ENCODE measurements at regions not wholly inside any gene's neighbourhood (a gene's known extent, or its start where the extent isn't known, plus 50 kb on each side); places are given as distances from the start of the nearest gene placed in this dataset.

DNA sequence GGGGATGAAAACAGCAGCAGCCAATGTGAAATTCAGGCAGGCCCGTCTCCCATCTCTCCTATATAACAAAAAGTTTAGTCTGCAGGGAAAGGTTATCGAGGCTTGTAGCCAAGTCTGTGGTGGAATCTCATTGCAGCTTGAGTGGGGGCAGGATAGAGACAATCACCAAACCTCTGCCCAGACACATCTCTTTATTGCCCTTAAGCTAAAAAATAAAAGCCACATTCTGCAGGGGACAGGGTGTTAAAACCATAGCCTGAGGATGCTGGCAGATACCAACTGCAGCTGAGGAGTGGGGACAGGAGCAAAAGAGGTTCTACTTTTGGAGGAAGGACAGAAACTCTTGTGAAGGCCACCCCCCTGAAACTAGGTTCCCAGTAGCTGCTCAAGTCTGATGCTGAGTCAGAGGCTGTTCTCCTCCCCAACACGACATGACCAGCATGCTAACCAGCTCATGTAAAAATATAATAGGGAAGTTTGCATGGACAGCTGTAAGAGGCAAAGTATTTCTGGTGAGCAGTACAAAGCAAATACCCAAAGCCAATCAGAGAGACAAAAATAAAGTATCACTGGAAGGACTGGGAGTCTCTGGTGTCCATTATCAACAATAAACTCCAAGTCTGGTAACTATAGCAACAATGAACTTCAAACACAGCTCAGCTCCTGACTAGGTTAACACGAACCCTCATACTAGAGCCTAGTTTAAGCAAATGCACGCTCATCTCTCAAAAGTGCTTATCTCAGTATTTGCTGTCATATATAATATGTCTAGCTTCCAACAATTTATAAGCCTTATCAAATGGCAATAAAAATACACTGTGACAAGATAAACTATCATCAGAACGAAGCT is 362.2 kb upstream of the SLCO3A1 start:
- H3K9me3 ChIP-seq (ENCODE audit: control insufficient read depth, low read depth, low read length): no peaks in the 10 kb centered on the region
- peaks cover 13% of the 10 kb centered on the region for H3K4me1 ChIP-seq (ENCODE audit: control insufficient read depth, extremely low read depth, insufficient read depth, low read length)
- no peak overlapping the region for H3K4me3 ChIP-seq (ENCODE audit: control insufficient read depth in 2 of 3, extremely low read depth in 1 of 3, insufficient read depth in 2 of 3, low read depth in 1 of 3, low read length in 3 of 3)
- DNase-seq (ENCODE audit: low read depth, low spot score): peak; percentile 67
- H3K4me2 ChIP-seq (ENCODE audit: control insufficient read depth, extremely low read depth, insufficient read depth, low read depth, low read length): peak overlapping the region; percentile 18
- peak overlapping the region; percentile 38 for H2AFZ ChIP-seq (ENCODE audit: control insufficient read depth, low read length)
- no peaks in the 10 kb centered on the region for H3K36me3 ChIP-seq (ENCODE audit: control insufficient read depth in 2 of 2, extremely low read depth in 1 of 2, insufficient read depth in 2 of 2, low read length in 2 of 2)
- no peaks in the 10 kb centered on the region for H4K20me1 ChIP-seq (ENCODE audit: control insufficient read depth, extremely low read depth, insufficient read depth, low read length)
- H3K79me2 ChIP-seq (ENCODE audit: control insufficient read depth, insufficient read depth, low read length): no peaks in the 10 kb centered on the region
- no peaks in the 10 kb centered on the region for H3K27me3 ChIP-seq (ENCODE audit: control insufficient read depth, extremely low read depth, insufficient read depth, low read length)
- TF ChIP-seq, protein P1, sequence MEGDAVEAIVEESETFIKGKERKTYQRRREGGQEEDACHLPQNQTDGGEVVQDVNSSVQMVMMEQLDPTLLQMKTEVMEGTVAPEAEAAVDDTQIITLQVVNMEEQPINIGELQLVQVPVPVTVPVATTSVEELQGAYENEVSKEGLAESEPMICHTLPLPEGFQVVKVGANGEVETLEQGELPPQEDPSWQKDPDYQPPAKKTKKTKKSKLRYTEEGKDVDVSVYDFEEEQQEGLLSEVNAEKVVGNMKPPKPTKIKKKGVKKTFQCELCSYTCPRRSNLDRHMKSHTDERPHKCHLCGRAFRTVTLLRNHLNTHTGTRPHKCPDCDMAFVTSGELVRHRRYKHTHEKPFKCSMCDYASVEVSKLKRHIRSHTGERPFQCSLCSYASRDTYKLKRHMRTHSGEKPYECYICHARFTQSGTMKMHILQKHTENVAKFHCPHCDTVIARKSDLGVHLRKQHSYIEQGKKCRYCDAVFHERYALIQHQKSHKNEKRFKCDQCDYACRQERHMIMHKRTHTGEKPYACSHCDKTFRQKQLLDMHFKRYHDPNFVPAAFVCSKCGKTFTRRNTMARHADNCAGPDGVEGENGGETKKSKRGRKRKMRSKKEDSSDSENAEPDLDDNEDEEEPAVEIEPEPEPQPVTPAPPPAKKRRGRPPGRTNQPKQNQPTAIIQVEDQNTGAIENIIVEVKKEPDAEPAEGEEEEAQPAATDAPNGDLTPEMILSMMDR (optimal IDR thresholded peaks at IDR 0.05 in 1 of 3, IDR thresholded peaks at IDR 0.05 in 1 of 3, conservative IDR thresholded peaks at IDR 0.05 in 1 of 3; ENCODE audit: extremely low read depth in 1 of 3, insufficient read depth in 2 of 3, low read length in 3 of 3): no peak
- TF ChIP-seq EZH2 (IDR thresholded peaks at IDR 0.05; ENCODE audit: low read length): no peak
- peak; percentile 97 for FAIRE-seq
- H3K27ac ChIP-seq (ENCODE audit: control insufficient read depth, insufficient read depth, low read length): peak overlapping the region; percentile 47
- H3K9me1 ChIP-seq (ENCODE audit: control insufficient read depth, extremely low read depth, insufficient read depth, low read length): no peaks in the 10 kb centered on the region
- no peak overlapping the region for H3K9ac ChIP-seq (ENCODE audit: control insufficient read depth, extremely low read depth, insufficient read depth, low read length)
- dilution Hi-C loops (cut with MboI; ENCODE audit: extremely low pct_ligation_motif_present, low sequenced_read_pairs): no loop called here

DNA sequence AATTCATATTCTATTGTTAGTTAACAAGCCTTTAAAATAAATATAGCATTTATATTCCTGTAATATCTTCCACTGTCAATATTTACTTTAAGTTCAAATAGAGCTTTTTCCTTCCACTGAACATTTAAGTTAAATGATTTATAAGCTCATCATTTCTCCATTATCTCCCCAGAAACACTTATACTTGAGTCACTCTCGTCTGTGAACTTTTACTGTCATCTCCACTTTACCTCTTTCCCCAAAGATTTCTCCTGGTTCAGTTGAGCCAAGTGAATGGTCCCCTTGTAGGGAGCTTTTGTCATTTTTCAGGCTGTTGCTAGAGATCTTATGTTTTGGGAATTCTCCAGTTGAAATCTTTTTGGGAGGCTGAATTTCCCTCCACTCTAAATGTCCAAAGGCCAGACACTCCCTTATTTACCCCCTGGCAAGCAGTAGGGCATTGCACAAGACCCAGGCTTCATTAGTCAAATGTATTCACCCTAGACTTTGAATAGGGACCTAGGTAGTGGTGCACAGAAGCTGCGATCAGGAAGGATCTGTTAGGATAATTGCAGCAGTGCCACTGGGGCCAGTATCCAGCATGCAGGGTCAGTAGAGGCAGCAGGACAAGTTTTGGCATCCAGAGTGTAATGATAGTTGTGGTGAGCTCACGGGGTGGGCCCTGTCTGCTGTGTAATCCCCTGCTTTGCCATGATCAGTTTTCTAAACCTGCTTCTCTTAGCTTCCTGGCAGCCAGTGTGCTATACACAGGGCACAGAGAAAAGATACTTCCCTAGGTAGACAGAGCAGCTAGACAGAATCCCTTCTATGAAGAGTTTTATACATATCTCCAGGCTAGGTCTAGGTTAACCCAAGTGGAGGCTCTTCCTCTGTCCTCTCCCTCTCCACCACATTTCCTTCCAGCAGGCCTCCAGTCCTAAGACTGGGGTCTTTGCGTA is 356.5 kb upstream of the SLCO3A1 start:
- FAIRE-seq (no peak), DNase-seq (ENCODE audit: low read depth, low spot score) (no peak)
- Histone ChIP-seq H3K4me2 (ENCODE audit: control insufficient read depth, extremely low read depth, insufficient read depth, low read depth, low read length) (no peak overlapping the region), H2AFZ (ENCODE audit: control insufficient read depth, low read length) (no peak overlapping the region), H3K27me3 (ENCODE audit: control insufficient read depth, extremely low read depth, insufficient read depth, low read length) (no peaks in the 10 kb centered on the region), H3K79me2 (ENCODE audit: control insufficient read depth, insufficient read depth, low read length) (no peaks in the 10 kb centered on the region), H3K9me3 (ENCODE audit: control insufficient read depth, low read depth, low read length) (no peaks in the 10 kb centered on the region), H3K4me1 (ENCODE audit: control insufficient read depth, extremely low read depth, insufficient read depth, low read length) (no peaks in the 10 kb centered on the region), H3K27ac (ENCODE audit: control insufficient read depth, insufficient read depth, low read length) (no peak overlapping the region), H3K9me1 (ENCODE audit: control insufficient read depth, extremely low read depth, insufficient read depth, low read length) (no peaks in the 10 kb centered on the region), H3K36me3 (ENCODE audit: control insufficient read depth in 2 of 2, extremely low read depth in 1 of 2, insufficient read depth in 2 of 2, low read length in 2 of 2) (no peaks in the 10 kb centered on the region), H3K4me3 (ENCODE audit: control insufficient read depth in 2 of 3, extremely low read depth in 1 of 3, insufficient read depth in 2 of 3, low read depth in 1 of 3, low read length in 3 of 3) (no peak overlapping the region), H3K9ac (ENCODE audit: control insufficient read depth, extremely low read depth, insufficient read depth, low read length) (no peak overlapping the region), H4K20me1 (ENCODE audit: control insufficient read depth, extremely low read depth, insufficient read depth, low read length) (no peaks in the 10 kb centered on the region)
- TF ChIP-seq, protein P1 (optimal IDR thresholded peaks at IDR 0.05 in 1 of 3, IDR thresholded peaks at IDR 0.05 in 1 of 3, conservative IDR thresholded peaks at IDR 0.05 in 1 of 3; ENCODE audit: extremely low read depth in 1 of 3, insufficient read depth in 2 of 3, low read length in 3 of 3): no peak
- no peak for TF ChIP-seq EZH2 (IDR thresholded peaks at IDR 0.05; ENCODE audit: low read length)
- dilution Hi-C loops (cut with MboI; ENCODE audit: extremely low pct_ligation_motif_present, low sequenced_read_pairs): no loop called here

Data from keratinocyte (primary cell).